CD4-positive, alpha-beta T cell treated with Interleukin-12 subunit alpha and Interleukin-12 subunit beta, for 1 hour (primary cell): ENCODE measurements at regions not wholly inside any gene's neighbourhood (a gene's known extent, or its start where the extent isn't known, plus 50 kb on each side); places are given as distances from the start of the nearest gene placed in this dataset.

Experiments
- DNase-seq: peaks from one replicate; pipeline ENCODE4 v3.0.0-alpha.2; 2020

GRCh38 chr4:52234561-52235440 is 183.7 kb downstream of the SPATA18 start:
- no peak for DNase-seq

GRCh38 chr4:52235552-52236201 is 184.6 kb downstream of the SPATA18 start:
- no peak for DNase-seq

- DNase-seq, result no peak
Measured at GRCh38 chr4:52241916-52242315, 190.8 kb downstream of the SPATA18 start.

- no peak for DNase-seq
Measured at GRCh38 chr4:52243367-52243766, 192.3 kb downstream of the SPATA18 start.

GRCh38 chr4:52244103-52244775 is 193.1 kb downstream of the SPATA18 start:
- DNase-seq, result no peak

- DNase-seq, result no peak
Measured at GRCh38 chr4:52244848-52245247, 193.7 kb downstream of the SPATA18 start.

- no peak for DNase-seq
Measured at GRCh38 chr4:52246827-52247226, 195.7 kb downstream of the SPATA18 start.

GRCh38 chr4:52247941-52248340 is 196.8 kb downstream of the SPATA18 start:
- DNase-seq, result no peak

- no peak for DNase-seq
Measured at GRCh38 chr4:52248820-52249219, 197.7 kb downstream of the SPATA18 start.

- no peak for DNase-seq
Measured at GRCh38 chr4:52249581-52249980, 198.5 kb downstream of the SPATA18 start.

- no peak for DNase-seq
Measured at GRCh38 chr4:52250154-52250553, 199.1 kb downstream of the SPATA18 start.

GRCh38 chr4:52251864-52252263 is 200.8 kb downstream of the SPATA18 start:
- no peak for DNase-seq

GRCh38 chr4:52253025-52253424 is 201.9 kb downstream of the SPATA18 start:
- no peak for DNase-seq

GRCh38 chr4:52256522-52256921 is 205.4 kb downstream of the SPATA18 start:
- DNase-seq, result no peak

- DNase-seq, result no peak
Measured at GRCh38 chr4:52259978-52260377, 208.9 kb downstream of the SPATA18 start.

- DNase-seq, result no peak
Measured at GRCh38 chr4:52260514-52261210, 209.6 kb downstream of the SPATA18 start.

- no peak for DNase-seq
Measured at GRCh38 chr4:52263607-52264006, 212.5 kb downstream of the SPATA18 start.

GRCh38 chr4:52265781-52266525 is 214.8 kb downstream of the SPATA18 start:
- DNase-seq, result no peak

GRCh38 chr4:52266537-52267137 is 215.5 kb downstream of the SPATA18 start:
- DNase-seq, result no peak

- DNase-seq, result no peak
Measured at GRCh38 chr4:52269761-52270160, 218.7 kb downstream of the SPATA18 start.

- no peak for DNase-seq
Measured at GRCh38 chr4:52273885-52274284, 222.8 kb downstream of the SPATA18 start.
